IMR-90 (cell line): ENCODE measurements at regions not wholly inside any gene's neighbourhood (a gene's known extent, or its start where the extent isn't known, plus 50 kb on each side); places are given as distances from the start of the nearest gene placed in this dataset.

Experiments used
- BHLHE40 ChIP-seq: fragments of 150-350 bp; IDR thresholded peaks from 2 replicates; pipeline ENCODE4 v1.6.1; 2016; ENCODE audit warnings: mild to moderate bottlenecking, low read depth, low read length
- CEBPB ChIP-seq: IDR thresholded peaks from 2 replicates; pipeline ENCODE4 v1.6.1; 2012; ENCODE audit warnings: low read depth, low read length, improper control_type of control experiment
- CHD1 ChIP-seq: IDR thresholded peaks from 2 replicates; pipeline ENCODE4 v1.6.1; 2012; ENCODE audit warnings: low read depth, low read length, improper control_type of control experiment
- FOS ChIP-seq: fragments of 150-350 bp; IDR thresholded peaks from 2 replicates; pipeline ENCODE4 v1.6.1; 2016; ENCODE audit warnings: low read depth, low read length
- MAZ ChIP-seq: IDR thresholded peaks from 2 replicates; pipeline ENCODE4 v1.6.1; 2012; ENCODE audit warnings: low read depth, mild to moderate bottlenecking, low read length, improper control_type of control experiment, moderate library complexity, borderline replicate concordance
- NFE2L2 ChIP-seq: fragments of 150-350 bp; IDR thresholded peaks from 2 replicates; pipeline ENCODE4 v1.6.1; 2016; ENCODE audit warnings: low read depth, mild to moderate bottlenecking, low read length
- POLR2A ChIP-seq: IDR thresholded peaks from 2 replicates; pipeline ENCODE4 v1.6.1; 2012; ENCODE audit warnings: mild to moderate bottlenecking, low read depth, low read length
- RAD21 ChIP-seq: IDR thresholded peaks from 2 replicates; pipeline ENCODE4 v1.6.1; 2012; ENCODE audit warnings: low read length, improper control_type of control experiment
- RCOR1 ChIP-seq: IDR thresholded peaks from 2 replicates; pipeline ENCODE4 v1.6.1; 2012; ENCODE audit warnings: mild to moderate bottlenecking, low read length, improper control_type of control experiment; ENCODE audit not compliant: insufficient replicate concordance
- RFX5 ChIP-seq: IDR thresholded peaks from 2 replicates; pipeline ENCODE4 v1.8.0; 2012; ENCODE audit warnings: low read depth, mild to moderate bottlenecking, low read length, moderate library complexity
- SMC3 ChIP-seq: fragments of 150-350 bp; IDR thresholded peaks from 2 replicates; pipeline ENCODE4 v1.6.1; 2016; ENCODE audit warnings: low read depth, mild to moderate bottlenecking, antibody characterized with exemption, low read length, moderate library complexity
- TF ChIP-seq, protein P1 (sequence below): conservative IDR thresholded peaks from 2 replicates; pipeline ENCODE4 v1.5.1; 2012; ENCODE audit warnings: mild to moderate bottlenecking, low read depth, low read length, improper control_type of control experiment
- TF ChIP-seq, protein P2 (sequence below): fragments of 150-350 bp; IDR thresholded peaks from 2 replicates; pipeline ENCODE4 v1.6.1; 2016; ENCODE audit warnings: low read depth, mild to moderate bottlenecking, low read length, moderate library complexity, borderline replicate concordance

DNA sequence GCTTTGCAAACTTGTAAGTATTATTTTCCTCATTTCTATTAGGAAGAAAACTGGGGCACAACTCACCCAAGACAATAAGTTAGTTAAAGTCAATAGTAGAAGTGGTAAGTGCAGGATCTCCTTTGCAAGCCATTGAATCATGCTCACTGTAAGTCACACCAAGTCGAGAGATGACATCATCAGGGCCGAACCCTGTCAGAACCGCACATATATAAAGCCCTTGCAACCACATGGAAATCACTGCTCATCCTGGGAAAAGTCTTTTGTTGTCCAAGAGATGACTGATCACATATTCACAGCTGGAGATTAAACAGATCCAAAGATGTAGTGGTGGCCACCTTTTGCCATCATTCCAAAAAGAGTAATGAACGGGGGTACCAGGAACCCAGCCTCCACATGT, 484.8 kb upstream of the ID2 start:
- TF ChIP-seq, protein P1, sequence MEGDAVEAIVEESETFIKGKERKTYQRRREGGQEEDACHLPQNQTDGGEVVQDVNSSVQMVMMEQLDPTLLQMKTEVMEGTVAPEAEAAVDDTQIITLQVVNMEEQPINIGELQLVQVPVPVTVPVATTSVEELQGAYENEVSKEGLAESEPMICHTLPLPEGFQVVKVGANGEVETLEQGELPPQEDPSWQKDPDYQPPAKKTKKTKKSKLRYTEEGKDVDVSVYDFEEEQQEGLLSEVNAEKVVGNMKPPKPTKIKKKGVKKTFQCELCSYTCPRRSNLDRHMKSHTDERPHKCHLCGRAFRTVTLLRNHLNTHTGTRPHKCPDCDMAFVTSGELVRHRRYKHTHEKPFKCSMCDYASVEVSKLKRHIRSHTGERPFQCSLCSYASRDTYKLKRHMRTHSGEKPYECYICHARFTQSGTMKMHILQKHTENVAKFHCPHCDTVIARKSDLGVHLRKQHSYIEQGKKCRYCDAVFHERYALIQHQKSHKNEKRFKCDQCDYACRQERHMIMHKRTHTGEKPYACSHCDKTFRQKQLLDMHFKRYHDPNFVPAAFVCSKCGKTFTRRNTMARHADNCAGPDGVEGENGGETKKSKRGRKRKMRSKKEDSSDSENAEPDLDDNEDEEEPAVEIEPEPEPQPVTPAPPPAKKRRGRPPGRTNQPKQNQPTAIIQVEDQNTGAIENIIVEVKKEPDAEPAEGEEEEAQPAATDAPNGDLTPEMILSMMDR, result no peak
- no peak for TF ChIP-seq CHD1
- TF ChIP-seq CEBPB, result peak; percentile 31; the same call in 1 of the 2 replicates
- TF ChIP-seq BHLHE40, result no peak
- TF ChIP-seq POLR2A, result no peak
- TF ChIP-seq NFE2L2, result no peak
- TF ChIP-seq RAD21, result no peak
- no peak for TF ChIP-seq FOS
- TF ChIP-seq MAZ, result no peak
- TF ChIP-seq, protein P2, sequence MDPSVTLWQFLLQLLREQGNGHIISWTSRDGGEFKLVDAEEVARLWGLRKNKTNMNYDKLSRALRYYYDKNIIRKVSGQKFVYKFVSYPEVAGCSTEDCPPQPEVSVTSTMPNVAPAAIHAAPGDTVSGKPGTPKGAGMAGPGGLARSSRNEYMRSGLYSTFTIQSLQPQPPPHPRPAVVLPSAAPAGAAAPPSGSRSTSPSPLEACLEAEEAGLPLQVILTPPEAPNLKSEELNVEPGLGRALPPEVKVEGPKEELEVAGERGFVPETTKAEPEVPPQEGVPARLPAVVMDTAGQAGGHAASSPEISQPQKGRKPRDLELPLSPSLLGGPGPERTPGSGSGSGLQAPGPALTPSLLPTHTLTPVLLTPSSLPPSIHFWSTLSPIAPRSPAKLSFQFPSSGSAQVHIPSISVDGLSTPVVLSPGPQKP, result no peak
- TF ChIP-seq RCOR1, result no peak
- no peak for TF ChIP-seq RFX5
- TF ChIP-seq SMC3, result no peak
